Naive B cell (primary cell): ENCODE measurements at regions not wholly inside any gene's neighbourhood (a gene's known extent, or its start where the extent isn't known, plus 50 kb on each side); places are given as distances from the start of the nearest gene placed in this dataset.
"Not testable (repeated sequence)": the region's sequence is repeated elsewhere in the genome, so short reads cannot be mapped to it uniquely, and the experiment has no call there.

Experiments used
- ATAC-seq, 2 donors: fragments of 150-1000 bp; cut with Tn5 transposase; 2 replicates each; pipeline ENCODE4 v1.10.0; 2021; ENCODE audit warnings: low read depth in 2 of 2, mild to moderate bottlenecking in 2 of 2, moderate library complexity in 2 of 2
- DNase-seq: peaks from one replicate; pipeline ENCODE4 v3.0.0; 2022
- H3K27ac Mint-ChIP-seq, 6 donors: one replicate each; pipeline ENCODE4 v1.8.0; 2020 to 2022; ENCODE audit warnings: mild to moderate bottlenecking in 6 of 6, mixed read lengths in 6 of 6, moderate library complexity in 5 of 6, inconsistent platforms in 2 of 6
- H3K27me3 Mint-ChIP-seq, 3 donors: one replicate each; pipeline ENCODE4 v1.8.0; 2021 to 2022; ENCODE audit warnings: mixed read lengths in 3 of 3, mild to moderate bottlenecking in 1 of 3
- H3K36me3 Mint-ChIP-seq, 2 donors: one replicate each; pipeline ENCODE4 v1.8.0; 2020 to 2022; ENCODE audit warnings: mixed read lengths in 2 of 2, inconsistent platforms in 1 of 2, mild to moderate bottlenecking in 1 of 2
- H3K4me1 Mint-ChIP-seq, 3 donors: one replicate each; pipeline ENCODE4 v1.8.0; 2020 to 2022; ENCODE audit warnings: mixed read lengths in 3 of 3, inconsistent platforms in 1 of 3, mild to moderate bottlenecking in 1 of 3, moderate library complexity in 1 of 3
- H3K4me3 Mint-ChIP-seq, 8 donors: one replicate each; pipeline ENCODE4 v1.8.0; 2020 to 2022; ENCODE audit warnings: mild to moderate bottlenecking in 8 of 8, mixed read lengths in 8 of 8, moderate library complexity in 8 of 8, inconsistent platforms in 2 of 8
- H3K9me3 Mint-ChIP-seq, 7 donors: one replicate each; pipeline ENCODE4 v1.8.0; 2020 to 2022; ENCODE audit warnings: mixed read lengths in 7 of 7, mild to moderate bottlenecking in 5 of 7, inconsistent platforms in 2 of 7, moderate library complexity in 1 of 7

- not testable (repeated sequence) for DNase-seq, H3K27me3 Mint-ChIP-seq, H3K27ac Mint-ChIP-seq, ATAC-seq, H3K4me3 Mint-ChIP-seq, H3K36me3 Mint-ChIP-seq, H3K9me3 Mint-ChIP-seq, H3K4me1 Mint-ChIP-seq
Measured at GRCh38 chr3:104266219-104266618, 1100.5 kb upstream of the ALCAM start.

GRCh38 chr3:104269771-104270170 is 1096.9 kb upstream of the ALCAM start:
- H3K27ac Mint-ChIP-seq = no peak overlapping the region
- H3K9me3 Mint-ChIP-seq = peaks cover 0 to 3% (median 0%) of the 10 kb centered on the region in 7 donors
- H3K4me1 Mint-ChIP-seq = no peaks in the 10 kb centered on the region
- ATAC-seq (no peak), DNase-seq (no peak)
- peaks cover 0 to 5% (median 0%) of the 10 kb centered on the region in 3 donors for H3K27me3 Mint-ChIP-seq
- H3K4me3 Mint-ChIP-seq = no peak overlapping the region
- H3K36me3 Mint-ChIP-seq = no peaks in the 10 kb centered on the region

DNA sequence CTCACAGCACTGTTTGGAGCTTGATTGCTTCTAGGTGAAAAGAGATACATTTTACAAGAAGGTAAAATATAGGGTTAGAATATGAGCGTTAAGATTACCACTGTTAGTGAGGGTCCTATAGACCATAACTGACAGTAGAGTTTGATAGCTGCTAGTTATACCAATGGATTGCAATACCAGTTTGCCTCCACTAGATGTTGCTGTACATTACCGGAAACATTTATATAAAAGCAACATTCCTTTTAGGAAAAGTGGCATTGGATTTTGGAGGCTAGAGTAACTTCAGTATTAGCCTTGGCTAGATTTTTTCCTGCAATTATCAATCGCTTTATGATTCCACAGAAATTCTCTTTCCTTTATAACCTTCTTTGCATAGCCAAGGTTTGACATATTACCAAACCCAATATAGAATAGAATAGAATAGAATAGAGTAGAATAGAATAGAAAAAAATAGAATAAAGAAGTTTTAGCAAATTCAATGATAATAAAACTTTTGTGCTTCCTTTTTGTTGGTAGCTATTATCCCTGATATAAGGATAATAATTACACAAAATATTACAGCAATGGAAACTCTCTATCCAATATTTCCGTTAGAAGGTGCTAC is 1093.6 kb upstream of the ALCAM start:
- no peaks in the 10 kb centered on the region for H3K4me1 Mint-ChIP-seq
- H3K9me3 Mint-ChIP-seq = peaks cover 0 to 23% (median 9%) of the 10 kb centered on the region in 7 donors
- peaks cover 0 to 6% of the 10 kb centered on the region in 2 donors for H3K36me3 Mint-ChIP-seq
- DNase-seq = no peak
- H3K27ac Mint-ChIP-seq = no peak overlapping the region
- H3K27me3 Mint-ChIP-seq = peaks cover 0 to 5% (median 0%) of the 10 kb centered on the region in 3 donors
- H3K4me3 Mint-ChIP-seq = no peak overlapping the region
- no peak for ATAC-seq

- DNase-seq (no peak), ATAC-seq (no peak)
- peaks cover 6 to 7% of the 10 kb centered on the region in 2 donors for H3K36me3 Mint-ChIP-seq
- H3K4me3 Mint-ChIP-seq = no peak overlapping the region
- H3K4me1 Mint-ChIP-seq = peaks cover 4 to 7% (median 4%) of the 10 kb centered on the region in 3 donors
- H3K9me3 Mint-ChIP-seq = peaks cover 5 to 31% (median 15%) of the 10 kb centered on the region in 7 donors
- no peak overlapping the region for H3K27ac Mint-ChIP-seq
- no peaks in the 10 kb centered on the region for H3K27me3 Mint-ChIP-seq
Measured at GRCh38 chr3:104275199-104275598, 1091.5 kb upstream of the ALCAM start.

DNA sequence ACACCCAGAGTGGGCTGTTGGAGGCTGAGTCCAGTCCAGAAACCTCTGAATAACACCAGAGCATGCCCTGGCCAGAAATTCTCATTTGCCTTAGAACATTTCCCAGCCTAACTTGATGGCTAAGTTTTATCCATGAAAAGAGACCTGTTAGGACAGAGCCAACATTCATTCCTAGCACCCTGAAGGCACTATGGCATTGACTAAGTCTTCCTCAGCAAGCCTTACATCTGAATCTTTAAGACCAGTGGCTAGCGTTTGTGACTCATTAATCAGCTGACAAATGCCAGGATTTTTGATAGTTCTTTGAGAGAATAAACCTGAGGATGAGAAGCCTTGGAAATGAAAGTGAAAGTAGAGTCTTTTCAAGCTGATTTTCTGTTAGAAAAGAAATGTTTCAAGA is 1087.1 kb upstream of the ALCAM start:
- DNase-seq (no peak), ATAC-seq (no peak)
- H3K4me3 Mint-ChIP-seq = no peak overlapping the region
- H3K4me1 Mint-ChIP-seq = peaks cover 4 to 7% (median 4%) of the 10 kb centered on the region in 3 donors
- peaks cover 7 to 15% of the 10 kb centered on the region in 2 donors for H3K36me3 Mint-ChIP-seq
- H3K27me3 Mint-ChIP-seq = no peaks in the 10 kb centered on the region
- H3K9me3 Mint-ChIP-seq = peaks cover 9 to 50% (median 41%) of the 10 kb centered on the region in 7 donors
- H3K27ac Mint-ChIP-seq = no peak overlapping the region

DNA sequence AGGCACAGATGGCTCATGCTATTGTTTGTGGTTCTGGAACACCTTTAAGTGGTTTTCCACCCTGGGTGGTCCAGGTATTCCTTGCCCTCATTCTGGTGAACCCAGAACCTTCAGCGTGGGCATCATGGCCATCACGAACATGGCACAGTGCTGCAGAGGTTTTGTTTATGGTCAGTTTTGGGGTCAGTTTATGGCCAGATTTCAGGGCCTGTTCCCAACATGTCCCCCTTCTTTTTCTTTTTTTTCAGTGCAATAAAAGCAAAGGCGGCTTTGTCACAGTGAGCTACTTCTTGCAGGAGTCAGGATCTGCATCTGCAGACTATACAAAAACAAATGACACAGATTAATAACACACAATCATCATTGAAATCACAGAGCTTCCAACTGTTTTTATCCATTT is 1085.0 kb upstream of the ALCAM start:
- Mint-ChIP-seq H3K4me3 (no peak overlapping the region), H3K27ac (peak overlapping the region in 1 of 6 donors; percentile 51), H3K36me3 (peaks cover 7 to 10% of the 10 kb centered on the region in 2 donors), H3K4me1 (peaks cover 4 to 7% (median 4%) of the 10 kb centered on the region in 3 donors), H3K27me3 (no peaks in the 10 kb centered on the region), H3K9me3 (peaks cover 12 to 54% (median 39%) of the 10 kb centered on the region in 7 donors)
- no peak for DNase-seq
- no peak for ATAC-seq

GRCh38 chr3:104286645-104287044 is 1080.1 kb upstream of the ALCAM start:
- no peak overlapping the region for H3K27ac Mint-ChIP-seq
- DNase-seq (no peak), ATAC-seq (no peak)
- H3K4me3 Mint-ChIP-seq = no peak overlapping the region
- H3K36me3 Mint-ChIP-seq = peaks cover 0 to 8% of the 10 kb centered on the region in 2 donors
- peaks cover 3 to 4% (median 4%) of the 10 kb centered on the region in 3 donors for H3K4me1 Mint-ChIP-seq
- H3K27me3 Mint-ChIP-seq = no peaks in the 10 kb centered on the region
- H3K9me3 Mint-ChIP-seq = peaks cover 8 to 46% (median 20%) of the 10 kb centered on the region in 7 donors

DNA sequence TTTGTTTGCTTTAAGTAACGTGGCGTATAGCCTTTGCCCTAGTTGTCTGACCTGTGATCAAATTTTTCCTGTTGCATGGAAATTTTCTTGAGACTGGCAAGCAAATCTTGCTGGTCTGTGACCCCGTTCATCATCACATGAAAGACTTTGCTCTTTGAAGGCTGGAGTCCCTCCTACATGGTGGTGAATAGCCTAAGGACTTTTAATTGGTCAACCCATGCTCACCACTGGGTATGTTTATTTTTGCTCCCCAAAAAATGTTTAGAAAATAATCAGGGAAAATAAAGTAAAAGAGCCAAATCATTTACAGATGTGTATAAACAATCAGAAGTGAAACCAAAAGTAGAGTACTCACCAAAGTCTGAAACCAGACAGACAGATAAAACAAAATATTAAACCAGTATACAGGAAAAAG is 1075.3 kb upstream of the ALCAM start:
- Mint-ChIP-seq H3K27ac (peak overlapping the region in 2 of 6 donors; percentile 56 to 66), H3K4me1 (peaks cover 7 to 11% (median 11%) of the 10 kb centered on the region in 3 donors), H3K9me3 (peaks cover 3 to 8% (median 5%) of the 10 kb centered on the region in 7 donors), H3K36me3 (no peaks in the 10 kb centered on the region), H3K27me3 (no peaks in the 10 kb centered on the region), H3K4me3 (peak overlapping the region in 6 of 8 donors; percentile 0 to 50 (median 34))
- ATAC-seq = no peak
- DNase-seq = no peak

DNA sequence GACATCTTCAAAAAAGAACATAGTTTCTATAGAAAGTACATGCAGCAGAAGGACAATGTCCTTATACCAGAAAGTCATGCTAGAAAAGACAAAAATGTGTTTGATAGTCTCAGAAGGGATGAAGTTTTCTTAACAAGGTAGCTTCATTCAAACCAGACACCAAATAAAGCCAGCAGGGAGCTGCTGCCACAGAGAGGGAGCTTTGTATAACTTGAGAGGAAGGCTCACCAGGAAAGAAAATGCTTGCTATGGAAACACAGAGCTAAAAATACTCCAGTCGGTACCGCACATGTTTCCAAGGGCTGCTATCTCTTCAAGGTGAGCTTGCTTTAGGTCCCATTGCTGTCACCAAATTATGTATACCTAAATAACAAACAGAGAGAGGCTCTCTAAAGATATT is 1074.8 kb upstream of the ALCAM start:
- H3K36me3 Mint-ChIP-seq = no peaks in the 10 kb centered on the region
- peaks cover 0 to 4% (median 2%) of the 10 kb centered on the region in 7 donors for H3K9me3 Mint-ChIP-seq
- peak overlapping the region in 6 of 8 donors; percentile 4 to 50 (median 34) for H3K4me3 Mint-ChIP-seq
- H3K27me3 Mint-ChIP-seq = no peaks in the 10 kb centered on the region
- DNase-seq (no peak), ATAC-seq (no peak)
- H3K4me1 Mint-ChIP-seq = peaks cover 7 to 11% (median 11%) of the 10 kb centered on the region in 3 donors
- H3K27ac Mint-ChIP-seq = peak overlapping the region in 2 of 6 donors; percentile 28 to 66

- H3K36me3 Mint-ChIP-seq = no peaks in the 10 kb centered on the region
- no peaks in the 10 kb centered on the region for H3K4me1 Mint-ChIP-seq
- H3K27ac Mint-ChIP-seq = no peak overlapping the region
- H3K27me3 Mint-ChIP-seq = no peaks in the 10 kb centered on the region
- ATAC-seq (no peak), DNase-seq (no peak)
- H3K9me3 Mint-ChIP-seq = peaks cover 0 to 2% (median 0%) of the 10 kb centered on the region in 7 donors
- no peak overlapping the region for H3K4me3 Mint-ChIP-seq
Measured at GRCh38 chr3:104297617-104298016, 1069.1 kb upstream of the ALCAM start.

- Mint-ChIP-seq H3K27me3 (no peaks in the 10 kb centered on the region), H3K4me1 (no peaks in the 10 kb centered on the region), H3K9me3 (peaks cover 0 to 3% (median 0%) of the 10 kb centered on the region in 7 donors), H3K36me3 (no peaks in the 10 kb centered on the region), H3K27ac (no peak overlapping the region), H3K4me3 (no peak overlapping the region)
- DNase-seq (no peak), ATAC-seq (no peak)
Measured at GRCh38 chr3:104298662-104299061, 1068.0 kb upstream of the ALCAM start.

GRCh38 chr3:104316118-104316517 is 1050.6 kb upstream of the ALCAM start:
- H3K27me3 Mint-ChIP-seq = no peaks in the 10 kb centered on the region
- no peaks in the 10 kb centered on the region for H3K36me3 Mint-ChIP-seq
- peaks cover 6 to 24% (median 7%) of the 10 kb centered on the region in 7 donors for H3K9me3 Mint-ChIP-seq
- DNase-seq = no peak
- ATAC-seq = no peak
- H3K27ac Mint-ChIP-seq = no peak overlapping the region
- H3K4me3 Mint-ChIP-seq = no peak overlapping the region
- H3K4me1 Mint-ChIP-seq = no peaks in the 10 kb centered on the region

DNA sequence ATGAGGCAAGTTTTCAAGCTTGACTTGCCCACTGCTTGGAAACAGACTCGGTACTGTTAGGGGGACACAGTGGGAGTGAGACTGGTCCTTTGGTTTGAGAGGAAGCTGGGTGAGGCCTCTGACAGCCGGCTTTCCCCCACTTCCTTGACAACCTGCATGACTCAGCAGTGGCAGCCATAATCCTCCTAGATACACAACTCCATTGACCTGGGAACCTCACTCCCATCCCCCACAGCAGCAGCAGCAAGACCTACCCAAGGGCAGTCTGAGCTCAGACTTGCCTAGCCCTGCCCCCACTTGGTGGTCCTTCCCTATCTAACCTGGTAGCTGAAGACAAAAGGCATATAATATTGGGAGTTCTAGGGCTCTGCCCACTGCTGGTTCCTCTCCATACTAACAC is 1043.5 kb upstream of the ALCAM start:
- DNase-seq = no peak
- Mint-ChIP-seq H3K36me3 (peaks cover 0 to 24% of the 10 kb centered on the region in 2 donors), H3K9me3 (peaks cover 4 to 33% (median 17%) of the 10 kb centered on the region in 7 donors), H3K4me3 (no peak overlapping the region), H3K27ac (no peak overlapping the region), H3K4me1 (no peaks in the 10 kb centered on the region), H3K27me3 (no peaks in the 10 kb centered on the region)
- no peak for ATAC-seq

GRCh38 chr3:104347291-104347690 is 1019.4 kb upstream of the ALCAM start:
- no peak for ATAC-seq
- Mint-ChIP-seq H3K27me3 (no peaks in the 10 kb centered on the region), H3K4me3 (no peak overlapping the region), H3K27ac (no peak overlapping the region), H3K4me1 (no peaks in the 10 kb centered on the region), H3K36me3 (no peaks in the 10 kb centered on the region), H3K9me3 (no peaks in the 10 kb centered on the region)
- DNase-seq = no peak
